ENCODE measurements at regions not wholly inside any gene's neighbourhood (a gene's known extent, or its start where the extent isn't known, plus 50 kb on each side); places are given as distances from the start of the nearest gene placed in this dataset.

DNA sequence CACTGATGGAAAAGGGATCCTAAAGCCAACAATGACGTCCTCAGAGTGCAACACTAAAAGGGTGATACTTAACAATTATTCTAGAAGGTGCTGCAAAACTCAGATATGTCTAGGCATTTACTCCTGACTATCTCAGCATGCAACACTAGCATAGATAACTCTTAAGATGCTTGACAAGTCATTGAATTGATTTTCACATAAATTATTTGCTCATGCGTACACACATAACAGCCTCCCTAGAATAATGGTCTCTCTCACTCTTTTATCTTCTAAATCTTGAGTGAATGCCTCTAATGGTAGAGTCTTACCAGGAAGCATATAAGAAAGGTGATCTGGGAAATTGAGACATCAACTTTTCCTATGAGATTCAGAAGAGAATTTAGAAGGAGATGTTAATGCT, 1283.7 kb downstream of the MRPL39 start:
- TF ChIP-seq, protein P1, sequence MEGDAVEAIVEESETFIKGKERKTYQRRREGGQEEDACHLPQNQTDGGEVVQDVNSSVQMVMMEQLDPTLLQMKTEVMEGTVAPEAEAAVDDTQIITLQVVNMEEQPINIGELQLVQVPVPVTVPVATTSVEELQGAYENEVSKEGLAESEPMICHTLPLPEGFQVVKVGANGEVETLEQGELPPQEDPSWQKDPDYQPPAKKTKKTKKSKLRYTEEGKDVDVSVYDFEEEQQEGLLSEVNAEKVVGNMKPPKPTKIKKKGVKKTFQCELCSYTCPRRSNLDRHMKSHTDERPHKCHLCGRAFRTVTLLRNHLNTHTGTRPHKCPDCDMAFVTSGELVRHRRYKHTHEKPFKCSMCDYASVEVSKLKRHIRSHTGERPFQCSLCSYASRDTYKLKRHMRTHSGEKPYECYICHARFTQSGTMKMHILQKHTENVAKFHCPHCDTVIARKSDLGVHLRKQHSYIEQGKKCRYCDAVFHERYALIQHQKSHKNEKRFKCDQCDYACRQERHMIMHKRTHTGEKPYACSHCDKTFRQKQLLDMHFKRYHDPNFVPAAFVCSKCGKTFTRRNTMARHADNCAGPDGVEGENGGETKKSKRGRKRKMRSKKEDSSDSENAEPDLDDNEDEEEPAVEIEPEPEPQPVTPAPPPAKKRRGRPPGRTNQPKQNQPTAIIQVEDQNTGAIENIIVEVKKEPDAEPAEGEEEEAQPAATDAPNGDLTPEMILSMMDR (IDR thresholded peaks at IDR 0.05; ENCODE audit: control insufficient read depth, insufficient read depth, low read depth, low read length, missing control alignments): no peak
- DNase-seq (ENCODE audit: low read depth): no peak

DNA sequence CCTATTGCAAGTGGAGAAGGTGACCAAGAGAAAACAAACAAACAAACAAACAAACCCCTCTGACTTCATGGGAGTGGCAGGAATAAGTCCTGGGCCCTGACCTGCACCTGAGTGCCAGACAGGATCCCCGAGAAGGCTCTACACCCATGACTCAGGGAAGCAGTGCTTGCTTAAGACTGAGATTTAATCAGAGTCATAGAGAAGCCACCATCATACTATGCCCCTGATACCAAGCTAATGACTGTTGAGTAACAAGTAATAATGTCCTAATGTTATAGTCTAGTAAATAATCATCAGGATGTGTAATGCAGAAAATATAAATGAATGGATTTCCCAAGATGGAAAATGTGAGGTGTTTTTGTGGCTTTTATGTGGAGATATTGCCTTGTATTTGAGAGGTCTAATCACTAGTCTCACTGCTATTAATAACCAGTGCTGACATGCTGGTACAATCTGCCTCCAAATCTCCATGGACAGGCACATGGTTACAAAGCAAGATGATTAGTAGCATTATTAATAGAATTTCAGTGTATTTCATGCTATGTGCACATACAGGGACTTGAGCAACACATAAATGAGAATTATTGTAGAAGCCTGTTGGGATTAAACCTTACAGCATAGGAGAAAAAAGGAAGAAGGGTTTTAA, 1290.9 kb downstream of the MRPL39 start:
- TF ChIP-seq, protein P1 (IDR thresholded peaks at IDR 0.05; ENCODE audit: control insufficient read depth, insufficient read depth, low read depth, low read length, missing control alignments): no peak
- no peak overlapping the region for H3K4me3 ChIP-seq (ENCODE audit: control insufficient read depth, low read depth, low read length)
- no peak for DNase-seq (ENCODE audit: low read depth)

More for the DNA sequence above, 1283.7 kb downstream of the MRPL39 start:
- no peak overlapping the region for H3K4me3 ChIP-seq (ENCODE audit: control insufficient read depth, low read depth, low read length)

DNA sequence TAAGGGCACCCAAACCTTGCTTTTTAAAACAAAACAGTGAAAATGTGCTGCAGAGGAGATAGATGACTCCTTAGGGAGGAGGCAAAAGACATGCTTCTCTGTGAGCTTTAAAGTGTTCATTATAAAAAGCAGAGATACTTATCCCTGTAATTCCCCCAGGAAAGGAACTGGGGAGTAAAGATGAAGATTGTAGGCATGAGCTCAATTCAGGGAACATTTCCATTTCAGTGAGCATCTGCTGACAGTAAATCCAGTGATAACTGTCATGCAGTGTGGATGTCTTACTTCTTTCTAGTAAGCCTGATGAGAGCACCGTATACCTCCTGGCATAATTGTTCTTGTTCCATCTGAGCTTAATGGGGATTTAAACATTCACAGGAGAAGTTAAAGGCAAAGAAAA, 1296.5 kb downstream of the MRPL39 start:
- no peak overlapping the region for H3K4me3 ChIP-seq (ENCODE audit: control insufficient read depth, low read depth, low read length)
- TF ChIP-seq, protein P1 (IDR thresholded peaks at IDR 0.05; ENCODE audit: control insufficient read depth, insufficient read depth, low read depth, low read length, missing control alignments): no peak
- DNase-seq (ENCODE audit: low read depth): no peak

DNA sequence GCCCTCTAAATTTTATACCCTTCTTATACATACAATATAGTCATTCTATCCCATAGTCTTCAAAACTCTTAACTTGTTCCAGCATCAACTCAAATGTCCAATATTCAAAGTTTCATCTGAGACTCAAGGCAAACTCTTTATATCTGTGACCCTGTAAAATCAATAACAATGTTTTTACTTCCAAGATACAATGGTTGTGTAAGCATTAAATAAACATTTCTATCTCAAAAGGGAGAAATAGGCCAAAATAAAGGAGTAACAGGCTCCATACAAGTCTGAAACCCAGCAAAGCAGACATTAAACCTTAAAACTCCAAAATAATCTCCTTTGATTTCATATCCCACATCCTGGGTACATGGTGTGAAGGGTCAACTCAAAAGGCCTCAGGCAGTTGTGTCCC, 1299.1 kb downstream of the MRPL39 start:
- no peak for DNase-seq (ENCODE audit: low read depth)
- TF ChIP-seq, protein P1 (IDR thresholded peaks at IDR 0.05; ENCODE audit: control insufficient read depth, insufficient read depth, low read depth, low read length, missing control alignments): no peak
- no peak overlapping the region for H3K4me3 ChIP-seq (ENCODE audit: control insufficient read depth, low read depth, low read length)

DNA sequence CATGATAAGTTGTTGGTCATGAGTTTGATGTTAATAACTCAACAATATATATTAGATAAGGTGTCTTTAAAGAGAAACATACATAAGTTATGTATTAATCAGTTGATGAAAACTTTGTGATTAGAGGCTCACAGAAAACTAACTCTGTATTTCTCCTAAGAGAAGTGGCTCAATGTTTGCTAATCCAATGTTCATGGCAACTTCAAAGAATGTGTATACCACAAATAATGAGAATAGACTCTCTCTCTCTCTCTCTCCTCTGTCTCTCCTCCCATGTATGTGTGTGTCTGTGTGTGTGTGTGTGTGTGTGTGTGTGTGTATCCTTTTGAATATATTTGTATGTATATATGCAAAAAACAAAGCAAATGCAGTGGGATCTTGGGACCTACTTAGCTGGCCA, 1304.9 kb downstream of the MRPL39 start:
- no peak for DNase-seq (ENCODE audit: low read depth)
- H3K4me3 ChIP-seq (ENCODE audit: control insufficient read depth, low read depth, low read length): no peak overlapping the region
- TF ChIP-seq, protein P1 (IDR thresholded peaks at IDR 0.05; ENCODE audit: control insufficient read depth, insufficient read depth, low read depth, low read length, missing control alignments): no peak

DNA sequence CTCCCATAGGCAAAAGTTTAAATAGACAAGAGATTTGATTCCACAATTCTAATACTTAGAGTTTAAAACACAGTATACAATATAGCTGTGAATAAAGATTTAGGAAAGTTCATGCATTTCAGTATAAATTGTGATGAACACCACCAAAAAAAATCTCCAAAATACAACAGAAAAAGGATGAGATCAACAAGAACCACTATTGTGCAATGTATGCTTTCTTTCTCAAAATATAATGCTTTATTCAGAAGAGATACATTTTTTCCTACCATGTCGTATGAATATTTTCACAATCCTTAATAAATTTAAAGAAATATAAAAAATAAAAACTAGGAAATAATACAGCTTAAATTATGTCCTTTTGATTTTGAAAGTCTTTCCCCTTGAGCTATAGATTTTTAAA, 1309.2 kb downstream of the MRPL39 start:
- DNase-seq (ENCODE audit: low read depth): no peak
- TF ChIP-seq, protein P1 (IDR thresholded peaks at IDR 0.05; ENCODE audit: control insufficient read depth, insufficient read depth, low read depth, low read length, missing control alignments): no peak

More for the DNA sequence above, 1309.2 kb downstream of the MRPL39 start:
- H3K4me3 ChIP-seq (ENCODE audit: control insufficient read depth, low read depth, low read length): no peak overlapping the region

Measured in AG09309 (cell line).